ENCODE measurements at regions not wholly inside any gene's neighbourhood (a gene's known extent, or its start where the extent isn't known, plus 50 kb on each side); places are given as distances from the start of the nearest gene placed in this dataset.
A peak's percentile ranks its signal among the peaks of the same experiment; 100 is the strongest.

DNA sequence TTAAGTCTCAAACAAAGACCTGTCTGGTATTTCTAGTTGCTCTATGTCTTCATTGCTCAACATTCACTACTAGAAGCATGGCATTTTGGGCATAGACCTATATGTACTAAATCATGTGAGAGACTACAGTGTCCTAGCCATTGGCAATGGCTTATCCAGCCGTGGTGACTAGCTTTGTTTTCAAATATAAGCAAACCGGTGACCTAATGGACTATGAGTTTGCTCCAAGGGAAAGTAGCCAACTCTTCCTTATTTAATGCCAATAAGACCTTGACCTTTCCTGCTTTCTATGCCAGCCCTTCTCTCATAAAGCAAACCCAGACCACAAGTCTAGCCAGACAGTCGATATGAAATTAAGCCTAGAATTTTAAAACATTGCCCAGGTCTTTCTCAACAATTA is 113.7 kb upstream of the CREB1 start:
- no peak overlapping the region for H2AFZ ChIP-seq
- no peak overlapping the region for H3K27ac ChIP-seq
- H3K4me3 ChIP-seq (ENCODE audit: low read depth, low read length), result no peak overlapping the region
- TF ChIP-seq, protein P1, sequence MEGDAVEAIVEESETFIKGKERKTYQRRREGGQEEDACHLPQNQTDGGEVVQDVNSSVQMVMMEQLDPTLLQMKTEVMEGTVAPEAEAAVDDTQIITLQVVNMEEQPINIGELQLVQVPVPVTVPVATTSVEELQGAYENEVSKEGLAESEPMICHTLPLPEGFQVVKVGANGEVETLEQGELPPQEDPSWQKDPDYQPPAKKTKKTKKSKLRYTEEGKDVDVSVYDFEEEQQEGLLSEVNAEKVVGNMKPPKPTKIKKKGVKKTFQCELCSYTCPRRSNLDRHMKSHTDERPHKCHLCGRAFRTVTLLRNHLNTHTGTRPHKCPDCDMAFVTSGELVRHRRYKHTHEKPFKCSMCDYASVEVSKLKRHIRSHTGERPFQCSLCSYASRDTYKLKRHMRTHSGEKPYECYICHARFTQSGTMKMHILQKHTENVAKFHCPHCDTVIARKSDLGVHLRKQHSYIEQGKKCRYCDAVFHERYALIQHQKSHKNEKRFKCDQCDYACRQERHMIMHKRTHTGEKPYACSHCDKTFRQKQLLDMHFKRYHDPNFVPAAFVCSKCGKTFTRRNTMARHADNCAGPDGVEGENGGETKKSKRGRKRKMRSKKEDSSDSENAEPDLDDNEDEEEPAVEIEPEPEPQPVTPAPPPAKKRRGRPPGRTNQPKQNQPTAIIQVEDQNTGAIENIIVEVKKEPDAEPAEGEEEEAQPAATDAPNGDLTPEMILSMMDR (IDR thresholded peaks at IDR 0.05), result no peak
- H3K4me1 ChIP-seq, result peaks cover 6% of the 10 kb centered on the region
- H3K9ac ChIP-seq, result no peak overlapping the region
- H3K36me3 ChIP-seq (ENCODE audit: control insufficient read depth, insufficient read depth, low read length), result no peaks in the 10 kb centered on the region
- H3K4me2 ChIP-seq (ENCODE audit: low read length), result no peak overlapping the region
- H3K9me3 ChIP-seq (ENCODE audit: control insufficient read depth, low read length), result no peaks in the 10 kb centered on the region
- H3K27me3 ChIP-seq (ENCODE audit: control insufficient read depth, insufficient read depth, low read length), result no peaks in the 10 kb centered on the region
- H3K79me2 ChIP-seq, result no peaks in the 10 kb centered on the region

DNA sequence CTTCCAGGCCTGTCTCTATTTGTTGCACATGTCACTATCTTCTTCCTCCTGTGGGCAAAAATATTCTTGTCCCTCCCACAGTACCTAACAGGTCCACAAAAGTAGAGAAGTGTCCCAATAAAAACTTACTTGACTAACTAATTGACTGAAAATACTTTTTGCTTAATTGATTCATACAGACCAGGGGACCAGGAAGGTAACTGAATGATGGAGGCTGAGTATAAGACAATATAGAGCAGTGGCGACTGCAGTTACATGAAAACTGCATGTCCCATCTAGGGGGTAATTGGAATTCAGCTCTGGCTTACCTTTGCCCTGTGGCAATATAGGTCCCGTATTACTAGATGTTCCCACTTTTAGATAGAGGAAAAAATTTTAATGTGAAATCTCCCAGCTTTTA is 112.9 kb upstream of the CREB1 start:
- peaks cover 6% of the 10 kb centered on the region for H3K4me1 ChIP-seq
- TF ChIP-seq, protein P1 (IDR thresholded peaks at IDR 0.05), result no peak

DNA sequence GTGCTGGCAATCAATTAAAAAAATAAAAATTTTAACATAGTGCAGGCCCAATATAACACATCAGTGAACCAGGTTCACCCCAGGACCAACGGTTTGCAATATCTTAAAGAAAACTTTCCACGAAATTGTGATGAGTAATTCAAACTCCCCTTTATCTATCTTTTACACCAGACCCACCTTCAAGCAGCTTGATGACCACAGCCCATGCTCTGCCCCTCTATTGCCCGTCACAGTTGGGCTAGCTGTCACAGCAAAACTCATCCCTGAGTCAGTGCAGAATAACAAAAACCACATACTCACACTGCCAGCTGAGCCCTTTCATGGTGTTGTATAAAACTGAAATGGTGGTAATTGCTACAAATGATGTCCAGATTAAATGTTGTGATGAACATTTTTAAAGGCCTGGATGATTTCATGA is 112.5 kb upstream of the CREB1 start:
- TF ChIP-seq, protein P1 (IDR thresholded peaks at IDR 0.05), result no peak
- peak overlapping the region; percentile 44 for H2AFZ ChIP-seq
- peaks cover 6% of the 10 kb centered on the region for H3K4me1 ChIP-seq
- H3K9me3 ChIP-seq (ENCODE audit: control insufficient read depth, low read length), result no peaks in the 10 kb centered on the region
- no peaks in the 10 kb centered on the region for H3K27me3 ChIP-seq (ENCODE audit: control insufficient read depth, insufficient read depth, low read length)
- H3K79me2 ChIP-seq, result no peaks in the 10 kb centered on the region
- H3K27ac ChIP-seq, result no peak overlapping the region
- no peaks in the 10 kb centered on the region for H3K36me3 ChIP-seq (ENCODE audit: control insufficient read depth, insufficient read depth, low read length)
- H3K4me3 ChIP-seq (ENCODE audit: low read depth, low read length), result no peak overlapping the region
- H3K9ac ChIP-seq, result no peak overlapping the region
- no peak overlapping the region for H3K4me2 ChIP-seq (ENCODE audit: low read length)

More for the DNA sequence above, 112.9 kb upstream of the CREB1 start:
- Histone ChIP-seq H3K36me3 (ENCODE audit: control insufficient read depth, insufficient read depth, low read length) (no peaks in the 10 kb centered on the region), H3K9me3 (ENCODE audit: control insufficient read depth, low read length) (no peaks in the 10 kb centered on the region), H2AFZ (no peak overlapping the region), H3K4me2 (ENCODE audit: low read length) (no peak overlapping the region), H3K9ac (no peak overlapping the region), H3K27ac (no peak overlapping the region), H3K4me3 (ENCODE audit: low read depth, low read length) (no peak overlapping the region), H3K79me2 (no peaks in the 10 kb centered on the region), H3K27me3 (ENCODE audit: control insufficient read depth, insufficient read depth, low read length) (no peaks in the 10 kb centered on the region)

DNA sequence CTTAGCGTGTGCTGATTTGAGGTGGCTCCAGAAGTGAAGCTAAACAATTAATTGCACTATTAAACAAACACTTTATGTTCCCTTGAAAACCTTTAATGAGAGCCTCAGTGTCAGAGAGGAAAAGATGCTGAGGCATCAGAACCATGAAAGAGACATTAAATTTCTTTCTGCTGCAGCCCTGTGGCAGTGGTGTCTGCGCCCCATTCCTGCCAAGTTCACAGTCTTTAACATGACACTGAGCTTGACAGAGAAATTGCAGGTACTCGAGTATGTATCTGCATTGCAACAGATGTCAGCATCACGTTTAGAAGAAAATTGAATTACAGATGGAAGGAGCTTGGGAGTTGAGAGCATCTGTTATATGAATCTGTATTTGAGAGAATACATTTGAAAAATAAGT is 111.3 kb upstream of the CREB1 start:
- no peaks in the 10 kb centered on the region for H3K79me2 ChIP-seq
- no peaks in the 10 kb centered on the region for H3K9me3 ChIP-seq (ENCODE audit: control insufficient read depth, low read length)
- no peak overlapping the region for H3K4me3 ChIP-seq (ENCODE audit: low read depth, low read length)
- no peaks in the 10 kb centered on the region for H3K36me3 ChIP-seq (ENCODE audit: control insufficient read depth, insufficient read depth, low read length)
- H3K9ac ChIP-seq, result no peak overlapping the region
- H3K4me1 ChIP-seq, result peaks cover 6% of the 10 kb centered on the region
- H2AFZ ChIP-seq, result peak overlapping the region; percentile 14
- H3K4me2 ChIP-seq (ENCODE audit: low read length), result no peak overlapping the region
- H3K27me3 ChIP-seq (ENCODE audit: control insufficient read depth, insufficient read depth, low read length), result no peaks in the 10 kb centered on the region
- TF ChIP-seq, protein P1 (IDR thresholded peaks at IDR 0.05), result no peak
- no peak overlapping the region for H3K27ac ChIP-seq

DNA sequence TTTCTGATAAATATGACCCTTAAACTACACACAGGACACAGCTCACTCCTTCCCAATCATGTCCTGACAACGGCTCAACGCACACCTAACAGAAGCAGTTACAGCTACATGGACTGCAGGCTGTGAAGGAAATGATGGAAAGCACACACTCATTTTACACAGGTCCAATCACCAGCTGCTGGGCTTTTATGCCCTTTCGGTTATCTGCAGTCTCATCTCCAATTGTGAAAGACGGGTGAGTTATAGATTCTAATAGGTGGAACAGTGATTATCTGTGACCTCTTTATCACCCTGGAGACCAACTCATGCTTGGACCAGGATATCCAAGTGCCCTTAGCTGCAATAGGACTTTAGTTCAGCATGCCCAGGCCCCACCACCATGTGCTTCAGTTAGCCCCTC is 110.4 kb upstream of the CREB1 start:
- Histone ChIP-seq H3K9ac (no peak overlapping the region), H3K9me3 (ENCODE audit: control insufficient read depth, low read length) (no peaks in the 10 kb centered on the region), H3K4me1 (peaks cover 6% of the 10 kb centered on the region), H3K4me3 (ENCODE audit: low read depth, low read length) (no peak overlapping the region), H2AFZ (no peak overlapping the region), H3K79me2 (no peaks in the 10 kb centered on the region), H3K4me2 (ENCODE audit: low read length) (no peak overlapping the region), H3K36me3 (ENCODE audit: control insufficient read depth, insufficient read depth, low read length) (no peaks in the 10 kb centered on the region), H3K27ac (no peak overlapping the region), H3K27me3 (ENCODE audit: control insufficient read depth, insufficient read depth, low read length) (no peaks in the 10 kb centered on the region)
- TF ChIP-seq, protein P1 (IDR thresholded peaks at IDR 0.05), result no peak

Measured in parathyroid adenoma (tissue), 2 donors.